ENCODE measurements at regions not wholly inside any gene's neighbourhood (a gene's known extent, or its start where the extent isn't known, plus 50 kb on each side); places are given as distances from the start of the nearest gene placed in this dataset.

DNA sequence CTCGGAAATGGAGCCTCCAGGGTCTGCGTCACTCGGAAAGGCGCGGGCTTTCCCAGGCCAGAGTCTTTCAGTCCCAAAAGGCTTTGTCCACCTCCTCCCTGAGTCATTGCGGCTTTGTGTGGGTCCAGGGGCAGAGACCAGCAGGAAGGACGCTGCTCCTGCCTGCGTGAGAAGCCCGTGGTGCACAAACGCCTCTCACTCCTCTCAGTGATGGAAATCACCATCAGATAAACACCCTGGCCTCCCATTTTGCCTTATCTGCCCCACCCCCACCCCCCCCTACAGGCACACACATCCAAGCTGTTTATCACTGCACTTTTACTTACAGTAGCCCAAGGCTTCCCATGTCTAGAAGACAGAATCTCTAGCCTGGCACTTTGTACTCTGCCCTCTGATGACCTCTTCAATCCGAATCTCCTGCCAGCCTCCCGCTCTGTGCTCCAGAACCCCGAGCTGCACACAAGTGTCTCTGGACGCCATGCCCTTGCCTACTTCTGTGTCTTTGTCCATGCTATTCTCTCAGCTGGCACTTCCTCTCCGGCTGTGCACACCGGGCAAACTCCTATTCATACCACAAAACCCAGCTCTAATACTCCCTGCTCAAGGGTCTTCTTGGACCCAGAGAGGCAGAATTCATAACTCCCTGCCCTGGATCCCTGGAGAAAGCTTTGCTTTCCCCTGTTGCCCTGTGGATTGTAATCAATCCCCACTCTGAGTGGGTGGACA lies 954.6 kb downstream of the TBC1D22A start:
- TF ChIP-seq POLR2A (IDR thresholded peaks at IDR 0.05), result no peak
- TF ChIP-seq, protein P1, sequence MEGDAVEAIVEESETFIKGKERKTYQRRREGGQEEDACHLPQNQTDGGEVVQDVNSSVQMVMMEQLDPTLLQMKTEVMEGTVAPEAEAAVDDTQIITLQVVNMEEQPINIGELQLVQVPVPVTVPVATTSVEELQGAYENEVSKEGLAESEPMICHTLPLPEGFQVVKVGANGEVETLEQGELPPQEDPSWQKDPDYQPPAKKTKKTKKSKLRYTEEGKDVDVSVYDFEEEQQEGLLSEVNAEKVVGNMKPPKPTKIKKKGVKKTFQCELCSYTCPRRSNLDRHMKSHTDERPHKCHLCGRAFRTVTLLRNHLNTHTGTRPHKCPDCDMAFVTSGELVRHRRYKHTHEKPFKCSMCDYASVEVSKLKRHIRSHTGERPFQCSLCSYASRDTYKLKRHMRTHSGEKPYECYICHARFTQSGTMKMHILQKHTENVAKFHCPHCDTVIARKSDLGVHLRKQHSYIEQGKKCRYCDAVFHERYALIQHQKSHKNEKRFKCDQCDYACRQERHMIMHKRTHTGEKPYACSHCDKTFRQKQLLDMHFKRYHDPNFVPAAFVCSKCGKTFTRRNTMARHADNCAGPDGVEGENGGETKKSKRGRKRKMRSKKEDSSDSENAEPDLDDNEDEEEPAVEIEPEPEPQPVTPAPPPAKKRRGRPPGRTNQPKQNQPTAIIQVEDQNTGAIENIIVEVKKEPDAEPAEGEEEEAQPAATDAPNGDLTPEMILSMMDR (IDR thresholded peaks at IDR 0.05), result no peak
- TF ChIP-seq EP300 (IDR thresholded peaks at IDR 0.05), result no peak
- Histone ChIP-seq H3K27ac (no peak overlapping the region), H3K27me3 (no peaks in the 10 kb centered on the region), H3K4me3 (no peak overlapping the region), H3K4me1 (no peaks in the 10 kb centered on the region), H3K9me3 (no peaks in the 10 kb centered on the region), H3K36me3 (no peaks in the 10 kb centered on the region)
- no peak for DNase-seq (ENCODE audit: low spot score in 2 of 2)
- WGBS, 2 donors, result 77 to 80% methylated on average over 15 to 16 of the region's 16 CpGs

DNA sequence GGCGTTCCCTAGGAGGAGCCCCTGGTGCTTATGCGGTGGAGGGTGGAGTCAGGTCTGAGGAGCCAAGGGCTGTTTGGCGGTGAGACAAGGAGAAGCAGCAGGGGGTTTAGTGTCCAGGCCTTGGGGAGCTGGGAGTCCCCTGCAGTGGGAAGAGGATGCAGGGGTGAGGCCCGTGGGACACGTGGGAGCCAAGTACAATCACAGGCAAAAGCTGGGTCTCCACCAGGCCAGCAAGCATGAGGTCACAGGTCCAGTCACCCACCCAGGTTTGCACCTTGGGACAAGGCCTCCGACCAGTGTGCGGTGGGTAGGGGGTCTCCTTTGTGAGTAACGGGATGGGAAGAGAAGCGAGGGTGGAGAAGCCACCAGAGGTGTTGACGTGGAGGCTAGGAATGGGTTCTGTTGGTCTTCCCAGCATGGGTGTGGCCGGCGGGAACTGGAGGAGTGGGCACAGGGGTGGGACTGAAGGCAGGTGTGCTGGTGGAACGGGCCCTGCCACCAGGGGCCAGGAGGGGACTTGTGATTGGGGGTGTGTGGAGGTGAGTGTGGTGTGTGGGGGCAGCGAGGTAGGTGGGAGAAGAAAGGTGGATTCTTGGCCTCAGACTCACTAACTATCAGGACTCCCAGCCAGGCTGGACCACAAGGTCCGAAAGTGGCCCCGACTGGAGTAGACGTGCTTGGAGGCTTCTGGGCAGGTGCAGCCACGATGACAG lies 953.6 kb downstream of the TBC1D22A start:
- no peaks in the 10 kb centered on the region for H3K9me3 ChIP-seq
- no peak overlapping the region for H3K4me3 ChIP-seq
- H3K36me3 ChIP-seq, result no peaks in the 10 kb centered on the region
- H3K27me3 ChIP-seq, result no peaks in the 10 kb centered on the region
- 87 to 92% methylated on average over 18 of the region's 18 CpGs for WGBS, 2 donors
- H3K4me1 ChIP-seq, result no peaks in the 10 kb centered on the region
- no peak for DNase-seq (ENCODE audit: low spot score in 2 of 2)
- no peak for TF ChIP-seq POLR2A (IDR thresholded peaks at IDR 0.05)
- TF ChIP-seq, protein P1 (IDR thresholded peaks at IDR 0.05), result no peak
- no peak for TF ChIP-seq EP300 (IDR thresholded peaks at IDR 0.05)
- H3K27ac ChIP-seq, result no peak overlapping the region

DNA sequence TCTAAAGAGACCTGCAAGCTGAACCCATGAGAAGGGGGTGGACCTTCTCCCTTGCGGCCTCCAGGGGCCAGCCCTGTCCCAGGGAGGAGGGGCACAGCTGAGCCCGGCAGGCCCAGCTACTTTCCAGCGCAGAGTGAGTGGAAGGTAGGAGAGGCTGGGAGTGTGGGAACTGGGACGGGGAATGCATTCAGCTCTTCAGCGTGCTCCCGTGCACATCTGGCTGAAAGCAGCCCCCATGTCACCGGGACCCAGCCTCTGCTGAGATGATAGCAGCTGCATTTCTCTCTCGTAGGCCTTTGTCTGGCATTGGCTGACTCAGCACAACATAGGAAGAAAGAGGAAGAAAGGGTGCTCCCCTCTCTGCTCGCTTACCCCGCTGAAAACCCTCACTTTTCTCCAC lies 951.5 kb downstream of the TBC1D22A start:
- TF ChIP-seq POLR2A (IDR thresholded peaks at IDR 0.05) (no peak), EP300 (IDR thresholded peaks at IDR 0.05) (no peak)
- TF ChIP-seq, protein P1 (IDR thresholded peaks at IDR 0.05), result no peak
- no peaks in the 10 kb centered on the region for H3K9me3 ChIP-seq
- no peaks in the 10 kb centered on the region for H3K4me1 ChIP-seq
- H3K36me3 ChIP-seq, result no peaks in the 10 kb centered on the region
- WGBS, 2 donors, result 61 to 68% methylated on average over 8 to 10 of the region's 10 CpGs
- H3K27me3 ChIP-seq, result no peaks in the 10 kb centered on the region
- no peak overlapping the region for H3K4me3 ChIP-seq
- H3K27ac ChIP-seq, result no peak overlapping the region
- DNase-seq (ENCODE audit: low spot score in 2 of 2), result no peak

DNA sequence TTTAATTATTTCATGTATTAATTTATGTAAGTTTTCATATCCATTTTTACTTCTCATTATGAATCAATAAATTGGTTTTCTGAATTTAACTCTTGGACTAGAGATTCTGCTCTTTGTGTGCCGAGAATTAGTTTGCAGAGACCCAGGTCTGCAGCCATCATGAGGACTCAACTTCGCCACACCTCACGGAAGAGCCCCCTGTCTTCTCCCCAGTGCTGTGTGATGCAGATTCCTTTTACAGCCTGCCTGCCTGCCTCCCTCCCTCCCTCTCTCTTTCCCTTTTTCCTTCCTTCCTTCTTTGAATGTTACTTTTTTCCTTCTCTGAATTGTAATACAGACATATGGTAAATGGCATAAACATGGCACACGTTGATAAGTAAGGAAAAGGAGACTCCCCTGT lies 947.7 kb downstream of the TBC1D22A start:
- Histone ChIP-seq H3K4me3 (no peak overlapping the region), H3K27me3 (no peaks in the 10 kb centered on the region), H3K36me3 (no peaks in the 10 kb centered on the region), H3K4me1 (no peaks in the 10 kb centered on the region), H3K27ac (no peak overlapping the region), H3K9me3 (no peaks in the 10 kb centered on the region)
- WGBS, 2 donors, result 66 to 80% methylated on average over 4 of the region's 4 CpGs
- TF ChIP-seq, protein P1 (IDR thresholded peaks at IDR 0.05), result no peak
- TF ChIP-seq POLR2A (IDR thresholded peaks at IDR 0.05) (no peak), EP300 (IDR thresholded peaks at IDR 0.05) (no peak)
- no peak for DNase-seq (ENCODE audit: low spot score in 2 of 2)

DNA sequence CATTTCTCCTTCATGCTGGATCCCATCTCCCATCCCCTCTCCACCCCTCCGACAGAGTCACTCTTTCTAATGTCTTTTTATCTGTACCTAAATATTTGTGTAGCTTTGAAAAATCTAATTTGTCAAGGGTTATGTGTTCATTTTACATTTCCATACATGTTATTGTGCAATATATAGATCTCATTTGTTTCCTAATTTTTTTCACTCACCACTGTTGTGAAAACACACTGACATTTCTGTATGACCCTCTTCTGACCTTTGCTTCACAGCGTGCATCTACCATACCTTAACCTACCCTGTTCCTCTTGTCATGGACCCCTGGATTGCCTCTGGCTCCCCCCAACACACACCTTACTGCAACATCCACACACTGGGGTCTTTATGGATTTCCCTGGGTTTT lies 942.9 kb downstream of the TBC1D22A start:
- Histone ChIP-seq H3K9me3 (peaks cover 0 to 4% (median 0%) of the 10 kb centered on the region in 4 donors), H3K4me3 (no peak overlapping the region), H3K27me3 (no peaks in the 10 kb centered on the region), H3K36me3 (no peaks in the 10 kb centered on the region), H3K27ac (no peak overlapping the region), H3K4me1 (no peaks in the 10 kb centered on the region)
- no peak for DNase-seq (ENCODE audit: low spot score in 2 of 2)
- TF ChIP-seq, protein P1 (IDR thresholded peaks at IDR 0.05), result no peak
- TF ChIP-seq EP300 (IDR thresholded peaks at IDR 0.05), result no peak
- no peak for TF ChIP-seq POLR2A (IDR thresholded peaks at IDR 0.05)
- 73 to 74% methylated on average over 2 of the region's 2 CpGs for whole genome bisulfite sequencing, 2 donors

All from tibial nerve (tissue), 4 donors.